ENCODE measurements at regions not wholly inside any gene's neighbourhood (a gene's known extent, or its start where the extent isn't known, plus 50 kb on each side); places are given as distances from the start of the nearest gene placed in this dataset.

GRCh38 chr5:68522863-68523262 is 307.3 kb downstream of the PIK3R1 start:
- Histone ChIP-seq H3K4me3 (ENCODE audit: low read depth, low read length) (no peak overlapping the region), H3K27me3 (ENCODE audit: control insufficient read depth, insufficient read depth, low read length) (no peaks in the 10 kb centered on the region), H3K36me3 (ENCODE audit: control insufficient read depth, insufficient read depth, low read length) (no peaks in the 10 kb centered on the region)
- no peak for TF ChIP-seq CTCF (IDR thresholded peaks at IDR 0.05; ENCODE audit: insufficient read depth, low read depth, low read length)
- peak; percentile 52 for DNase-seq (ENCODE audit: low read depth)
- CTCF ChIA-PET = no interaction called here
- POLR2A ChIA-PET = no interaction called here

GRCh38 chr5:68528821-68529273 is 313.3 kb downstream of the PIK3R1 start:
- DNase-seq (ENCODE audit: low read depth) = no peak
- no peaks in the 10 kb centered on the region for H3K36me3 ChIP-seq (ENCODE audit: control insufficient read depth, insufficient read depth, low read length)
- ChIA-PET CTCF (interaction anchor here (0.8 kb wide), 1 partner anchor 26 kb away, joined by 4 read pairs; no protein-coding TSS in a partner anchor), POLR2A (interaction anchor here (0.7 kb wide), 1 partner anchor 1022 kb away, joined by 3 read pairs; no protein-coding TSS in a partner anchor)
- no peak for TF ChIP-seq CTCF (IDR thresholded peaks at IDR 0.05; ENCODE audit: insufficient read depth, low read depth, low read length)
- no peak overlapping the region for H3K4me3 ChIP-seq (ENCODE audit: low read depth, low read length)
- no peaks in the 10 kb centered on the region for H3K27me3 ChIP-seq (ENCODE audit: control insufficient read depth, insufficient read depth, low read length)

- peak; percentile 60 for DNase-seq (ENCODE audit: low read depth)
- Histone ChIP-seq H3K27me3 (ENCODE audit: control insufficient read depth, insufficient read depth, low read length) (no peaks in the 10 kb centered on the region), H3K4me3 (ENCODE audit: low read depth, low read length) (no peak overlapping the region), H3K36me3 (ENCODE audit: control insufficient read depth, insufficient read depth, low read length) (no peaks in the 10 kb centered on the region)
- ChIA-PET CTCF (no interaction called here), POLR2A (interaction anchor here (0.7 kb wide), 1 partner anchor 1023 kb away, joined by 3 read pairs; no protein-coding TSS in a partner anchor)
- no peak for TF ChIP-seq CTCF (IDR thresholded peaks at IDR 0.05; ENCODE audit: insufficient read depth, low read depth, low read length)
These were observed 314.0 kb downstream of the PIK3R1 start for GRCh38 chr5:68529581-68529980.

- no peak for TF ChIP-seq CTCF (IDR thresholded peaks at IDR 0.05; ENCODE audit: insufficient read depth, low read depth, low read length)
- Histone ChIP-seq H3K27me3 (ENCODE audit: control insufficient read depth, insufficient read depth, low read length) (no peaks in the 10 kb centered on the region), H3K4me3 (ENCODE audit: low read depth, low read length) (no peak overlapping the region), H3K36me3 (ENCODE audit: control insufficient read depth, insufficient read depth, low read length) (no peaks in the 10 kb centered on the region)
- no peak for DNase-seq (ENCODE audit: low read depth)
- ChIA-PET POLR2A (no interaction called here), CTCF (interaction anchor here (0.8 kb wide), 1 partner anchor 11 kb away, joined by 5 read pairs; no protein-coding TSS in a partner anchor)
These were observed 316.4 kb downstream of the PIK3R1 start for GRCh38 chr5:68531970-68532369.

GRCh38 chr5:68533051-68533450 is 317.5 kb downstream of the PIK3R1 start:
- POLR2A ChIA-PET = no interaction called here
- CTCF ChIA-PET = no interaction called here
- Histone ChIP-seq H3K36me3 (ENCODE audit: control insufficient read depth, insufficient read depth, low read length) (no peaks in the 10 kb centered on the region), H3K4me3 (ENCODE audit: low read depth, low read length) (no peak overlapping the region), H3K27me3 (ENCODE audit: control insufficient read depth, insufficient read depth, low read length) (no peaks in the 10 kb centered on the region)
- no peak for TF ChIP-seq CTCF (IDR thresholded peaks at IDR 0.05; ENCODE audit: insufficient read depth, low read depth, low read length)
- no peak for DNase-seq (ENCODE audit: low read depth)

Data from BJ (cell line).